ENCODE measurements at regions not wholly inside any gene's neighbourhood (a gene's known extent, or its start where the extent isn't known, plus 50 kb on each side); places are given as distances from the start of the nearest gene placed in this dataset.

- no peak overlapping the region for H2AFZ ChIP-seq (ENCODE audit: insufficient read depth, low read depth, low read length, poor library complexity, severe bottlenecking)
- H3K27ac ChIP-seq (ENCODE audit: low read depth in 1 of 2, low read length in 2 of 2): no peak overlapping the region
- Mint-ChIP-seq H3K27me3 (ENCODE audit: low read depth in 3 of 3) (peaks cover 0 to 2% (median 0%) of the 10 kb centered on the region in 3 donors), H3K4me3 (no peak overlapping the region), H3K27ac (no peak overlapping the region), H3K4me1 (no peaks in the 10 kb centered on the region), H3K36me3 (no peaks in the 10 kb centered on the region), H3K9me3 (peaks cover 0 to 8% (median 2%) of the 10 kb centered on the region in 7 donors)
- intact Hi-C loops (cut with micrococcal nuclease): no loop called here
- H3K9me3 ChIP-seq (replicated peaks in 1 of 2; ENCODE audit: control insufficient read depth in 1 of 2, insufficient read depth in 1 of 2, low read length in 2 of 2): peaks cover 0 to 4% of the 10 kb centered on the region in 2 donors
- H3K4me1 ChIP-seq (ENCODE audit: control insufficient read depth in 1 of 2, insufficient read depth in 2 of 2, low read length in 2 of 2): no peaks in the 10 kb centered on the region
- no peak for DNase-seq
- no peak overlapping the region for H3K4me3 ChIP-seq (replicated peaks in 1 of 3; ENCODE audit: low read depth in 2 of 3, low read length in 3 of 3)
- H3K79me2 ChIP-seq (ENCODE audit: insufficient read depth, low read length): no peaks in the 10 kb centered on the region
- H4K20me1 ChIP-seq (ENCODE audit: insufficient read depth, low read length): no peaks in the 10 kb centered on the region
- no peaks in the 10 kb centered on the region for H3K36me3 ChIP-seq (replicated peaks in 1 of 2; ENCODE audit: control insufficient read depth in 1 of 2, insufficient read depth in 2 of 2, low read length in 2 of 2)
- H3K9ac ChIP-seq (ENCODE audit: insufficient read depth, low read length, poor library complexity, severe bottlenecking): no peak overlapping the region
- no peak for TF ChIP-seq CTCF (IDR thresholded peaks at IDR 0.05)
- 70% methylated on average over 2 of the region's 4 CpGs for WGBS (ENCODE audit: insufficient coverage)
- H3K4me2 ChIP-seq (replicated peaks; ENCODE audit: extremely low read depth, low read length, poor library complexity, severe bottlenecking): no peak overlapping the region
- no peaks in the 10 kb centered on the region for H3K27me3 ChIP-seq (ENCODE audit: control insufficient read depth in 2 of 2, insufficient read depth in 2 of 2, low read length in 2 of 2)
Observed at GRCh38 chr6:95357380-95358020, 219.8 kb upstream of the MANEA start.

GRCh38 chr6:95364016-95364604, 213.2 kb upstream of the MANEA start:
- no peak overlapping the region for H3K4me2 ChIP-seq (replicated peaks; ENCODE audit: extremely low read depth, low read length, poor library complexity, severe bottlenecking)
- H3K9me3 ChIP-seq (replicated peaks in 1 of 2; ENCODE audit: control insufficient read depth in 1 of 2, insufficient read depth in 1 of 2, low read length in 2 of 2): no peaks in the 10 kb centered on the region
- intact Hi-C loops (cut with micrococcal nuclease): no loop called here
- no CpG with 5 or more reads among the region's 4 CpGs for WGBS (ENCODE audit: insufficient coverage)
- Mint-ChIP-seq H3K36me3 (no peaks in the 10 kb centered on the region), H3K4me3 (no peak overlapping the region), H3K27me3 (ENCODE audit: low read depth in 3 of 3) (peaks cover 0 to 2% (median 0%) of the 10 kb centered on the region in 3 donors), H3K4me1 (no peaks in the 10 kb centered on the region), H3K27ac (no peak overlapping the region), H3K9me3 (no peaks in the 10 kb centered on the region)
- no peaks in the 10 kb centered on the region for H3K27me3 ChIP-seq (ENCODE audit: control insufficient read depth in 2 of 2, insufficient read depth in 2 of 2, low read length in 2 of 2)
- H3K79me2 ChIP-seq (ENCODE audit: insufficient read depth, low read length): no peaks in the 10 kb centered on the region
- H3K36me3 ChIP-seq (replicated peaks in 1 of 2; ENCODE audit: control insufficient read depth in 1 of 2, insufficient read depth in 2 of 2, low read length in 2 of 2): no peaks in the 10 kb centered on the region
- H4K20me1 ChIP-seq (ENCODE audit: insufficient read depth, low read length): no peaks in the 10 kb centered on the region
- DNase-seq: no peak
- TF ChIP-seq CTCF (IDR thresholded peaks at IDR 0.05): no peak
- H3K27ac ChIP-seq (ENCODE audit: low read depth in 1 of 2, low read length in 2 of 2): no peak overlapping the region
- H3K9ac ChIP-seq (ENCODE audit: insufficient read depth, low read length, poor library complexity, severe bottlenecking): no peak overlapping the region
- no peaks in the 10 kb centered on the region for H3K4me1 ChIP-seq (ENCODE audit: control insufficient read depth in 1 of 2, insufficient read depth in 2 of 2, low read length in 2 of 2)
- H3K4me3 ChIP-seq (replicated peaks in 1 of 3; ENCODE audit: low read depth in 2 of 3, low read length in 3 of 3): no peak overlapping the region
- H2AFZ ChIP-seq (ENCODE audit: insufficient read depth, low read depth, low read length, poor library complexity, severe bottlenecking): no peak overlapping the region

All from CD14-positive monocyte (primary cell).